ENCODE measurements at regions not wholly inside any gene's neighbourhood (a gene's known extent, or its start where the extent isn't known, plus 50 kb on each side); places are given as distances from the start of the nearest gene placed in this dataset.
"Not testable (repeated sequence)": the region's sequence is repeated elsewhere in the genome, so short reads cannot be mapped to it uniquely, and the experiment has no call there.

DNA sequence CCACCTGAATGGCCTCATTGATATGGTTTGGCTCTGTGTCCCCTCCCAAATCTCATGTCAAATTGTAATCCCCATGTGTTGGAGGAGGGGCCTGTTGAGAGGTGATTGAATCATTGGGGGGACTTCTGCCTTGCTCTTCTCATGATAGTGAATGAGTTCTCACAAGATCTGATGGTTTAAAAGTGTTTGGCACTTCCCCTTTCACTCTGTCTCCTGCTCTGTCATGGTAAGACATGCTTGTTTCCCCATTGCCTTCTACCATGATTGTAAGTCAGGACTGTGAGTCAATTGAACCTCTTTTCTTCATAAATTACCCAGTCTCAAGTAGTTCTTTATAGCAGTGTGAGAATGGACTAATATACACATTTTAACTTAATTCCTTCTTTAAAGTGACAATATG lies 146.8 kb upstream of the KCNJ3 start:
- no peak overlapping the region for H3K4me3 ChIP-seq (ENCODE audit: low read length)
- no peak overlapping the region for H3K27ac ChIP-seq (ENCODE audit: low read length)
- no peaks in the 10 kb centered on the region for H3K27me3 ChIP-seq (ENCODE audit: control insufficient read depth, insufficient read depth, low read length)
- no peaks in the 10 kb centered on the region for H3K4me1 ChIP-seq (ENCODE audit: control insufficient read depth, low read depth, low read length)
- no peaks in the 10 kb centered on the region for H3K36me3 ChIP-seq (ENCODE audit: control insufficient read depth, low read depth, low read length)
- H3K9me3 ChIP-seq (ENCODE audit: control insufficient read depth, low read depth, low read length), result peaks cover 2% of the 10 kb centered on the region
- no peak overlapping the region for H3K9ac ChIP-seq (ENCODE audit: low read length)

DNA sequence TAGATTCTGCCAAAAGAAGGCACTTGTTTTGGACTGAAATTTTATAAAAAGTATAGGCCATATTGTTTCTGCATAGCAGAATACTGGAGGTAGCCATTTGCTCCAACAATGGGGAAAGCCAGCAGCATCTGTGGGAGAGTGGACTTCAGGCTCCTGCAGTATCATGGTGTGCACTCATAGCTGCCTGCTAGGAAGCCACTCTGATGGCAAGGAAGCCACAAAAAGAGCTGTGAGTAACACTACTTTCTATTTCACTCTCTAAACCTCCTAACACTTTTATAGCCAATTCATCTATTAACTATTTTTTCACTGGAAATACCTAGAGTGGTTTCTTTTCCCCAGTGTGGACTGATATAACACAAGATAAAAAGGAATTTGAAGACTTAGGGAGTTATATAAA lies 144.4 kb upstream of the KCNJ3 start:
- H3K36me3 ChIP-seq (ENCODE audit: control insufficient read depth, low read depth, low read length), result no peaks in the 10 kb centered on the region
- H3K27me3 ChIP-seq (ENCODE audit: control insufficient read depth, insufficient read depth, low read length), result no peaks in the 10 kb centered on the region
- no peak overlapping the region for H3K4me3 ChIP-seq (ENCODE audit: low read length)
- H3K27ac ChIP-seq (ENCODE audit: low read length), result no peak overlapping the region
- H3K9ac ChIP-seq (ENCODE audit: low read length), result no peak overlapping the region
- H3K9me3 ChIP-seq (ENCODE audit: control insufficient read depth, low read depth, low read length), result no peaks in the 10 kb centered on the region
- no peaks in the 10 kb centered on the region for H3K4me1 ChIP-seq (ENCODE audit: control insufficient read depth, low read depth, low read length)

DNA sequence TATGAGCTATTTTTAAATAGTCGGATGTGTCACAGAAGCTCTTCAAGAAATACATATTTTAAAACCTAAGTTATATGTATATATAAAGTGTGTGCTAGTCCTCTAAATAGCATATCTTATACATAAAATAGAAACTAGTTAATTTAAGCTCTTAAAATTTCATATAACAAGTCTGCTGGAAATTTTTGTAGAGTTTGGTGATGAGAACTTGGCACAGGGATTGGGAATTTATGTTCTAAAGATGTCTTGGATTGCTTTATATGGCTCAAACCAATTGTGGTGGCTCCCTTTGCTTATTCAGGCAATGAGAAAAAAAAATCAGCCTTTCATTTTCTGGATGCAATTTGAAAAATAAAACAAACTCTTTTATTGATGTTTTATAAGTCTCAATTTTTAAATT lies 142.8 kb upstream of the KCNJ3 start:
- H3K27ac ChIP-seq (ENCODE audit: low read length), result no peak overlapping the region
- H3K9me3 ChIP-seq (ENCODE audit: control insufficient read depth, low read depth, low read length), result no peaks in the 10 kb centered on the region
- H3K36me3 ChIP-seq (ENCODE audit: control insufficient read depth, low read depth, low read length), result no peaks in the 10 kb centered on the region
- no peaks in the 10 kb centered on the region for H3K27me3 ChIP-seq (ENCODE audit: control insufficient read depth, insufficient read depth, low read length)
- H3K4me1 ChIP-seq (ENCODE audit: control insufficient read depth, low read depth, low read length), result no peaks in the 10 kb centered on the region
- H3K4me3 ChIP-seq (ENCODE audit: low read length), result no peak overlapping the region
- no peak overlapping the region for H3K9ac ChIP-seq (ENCODE audit: low read length)

DNA sequence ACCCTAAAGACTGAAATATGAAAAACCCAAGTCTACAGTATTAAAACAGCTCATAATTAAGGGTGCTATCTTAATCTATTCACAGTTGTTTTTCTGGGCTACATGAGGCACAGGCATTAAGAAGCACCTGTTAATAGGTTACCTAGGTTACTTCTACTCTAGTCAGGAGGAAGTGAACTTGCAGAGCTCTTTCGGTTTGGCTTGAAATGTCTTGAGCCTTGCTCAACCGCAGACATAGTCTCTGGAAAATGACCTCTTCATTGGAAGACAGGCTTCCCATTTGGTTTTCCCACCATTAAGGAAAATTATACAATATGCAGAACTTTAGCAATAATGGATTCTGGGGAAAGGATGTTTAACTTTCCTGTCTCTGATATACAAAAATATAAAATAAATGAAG lies 142.3 kb upstream of the KCNJ3 start:
- Histone ChIP-seq H3K27ac (ENCODE audit: low read length) (no peak overlapping the region), H3K9ac (ENCODE audit: low read length) (no peak overlapping the region), H3K36me3 (ENCODE audit: control insufficient read depth, low read depth, low read length) (no peaks in the 10 kb centered on the region), H3K27me3 (ENCODE audit: control insufficient read depth, insufficient read depth, low read length) (no peaks in the 10 kb centered on the region), H3K9me3 (ENCODE audit: control insufficient read depth, low read depth, low read length) (no peaks in the 10 kb centered on the region), H3K4me3 (ENCODE audit: low read length) (no peak overlapping the region), H3K4me1 (ENCODE audit: control insufficient read depth, low read depth, low read length) (no peaks in the 10 kb centered on the region)

DNA sequence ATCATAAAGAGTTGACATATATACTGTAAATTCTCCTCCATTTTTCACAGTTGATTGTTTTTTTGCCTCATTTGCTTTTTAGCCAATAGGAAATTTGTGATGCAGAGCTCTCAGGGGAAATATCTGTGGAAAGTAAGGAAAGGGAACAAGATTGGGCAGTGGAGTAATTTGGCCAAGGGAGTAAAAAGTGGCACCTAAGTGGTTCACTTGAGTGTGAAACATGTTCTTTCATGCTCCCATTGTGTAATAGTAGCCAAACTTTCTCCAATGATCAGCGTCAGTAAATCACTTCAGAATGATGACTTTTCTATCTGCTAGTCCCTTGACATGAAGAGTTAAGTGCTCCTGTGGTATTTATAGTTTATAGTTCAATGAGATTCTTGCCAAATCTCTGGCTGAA lies 141.9 kb upstream of the KCNJ3 start:
- H3K4me3 ChIP-seq (ENCODE audit: low read length), result no peak overlapping the region
- H3K9me3 ChIP-seq (ENCODE audit: control insufficient read depth, low read depth, low read length), result no peaks in the 10 kb centered on the region
- H3K4me1 ChIP-seq (ENCODE audit: control insufficient read depth, low read depth, low read length), result no peaks in the 10 kb centered on the region
- H3K36me3 ChIP-seq (ENCODE audit: control insufficient read depth, low read depth, low read length), result no peaks in the 10 kb centered on the region
- no peak overlapping the region for H3K27ac ChIP-seq (ENCODE audit: low read length)
- no peaks in the 10 kb centered on the region for H3K27me3 ChIP-seq (ENCODE audit: control insufficient read depth, insufficient read depth, low read length)
- H3K9ac ChIP-seq (ENCODE audit: low read length), result no peak overlapping the region

DNA sequence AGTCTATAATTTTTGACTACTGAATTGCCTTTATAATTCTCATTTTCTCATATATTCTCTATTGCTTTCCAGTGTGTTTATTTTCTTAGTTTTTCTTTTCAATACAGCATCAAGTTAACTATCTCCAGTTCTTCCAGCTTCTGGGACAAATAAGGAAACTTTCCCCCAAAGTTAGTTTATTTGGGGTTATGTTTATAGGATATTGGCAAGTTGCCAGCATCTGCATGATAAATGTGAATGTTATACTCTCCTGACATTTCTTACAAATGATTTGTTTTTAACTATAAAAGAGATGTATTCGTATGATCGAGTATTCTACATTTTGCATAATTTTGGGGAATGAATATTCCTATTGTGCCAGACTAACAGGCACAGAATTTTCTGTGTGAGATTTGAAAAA lies 140.6 kb upstream of the KCNJ3 start:
- no peaks in the 10 kb centered on the region for H3K4me1 ChIP-seq (ENCODE audit: control insufficient read depth, low read depth, low read length)
- no peaks in the 10 kb centered on the region for H3K36me3 ChIP-seq (ENCODE audit: control insufficient read depth, low read depth, low read length)
- H3K4me3 ChIP-seq (ENCODE audit: low read length), result no peak overlapping the region

DNA sequence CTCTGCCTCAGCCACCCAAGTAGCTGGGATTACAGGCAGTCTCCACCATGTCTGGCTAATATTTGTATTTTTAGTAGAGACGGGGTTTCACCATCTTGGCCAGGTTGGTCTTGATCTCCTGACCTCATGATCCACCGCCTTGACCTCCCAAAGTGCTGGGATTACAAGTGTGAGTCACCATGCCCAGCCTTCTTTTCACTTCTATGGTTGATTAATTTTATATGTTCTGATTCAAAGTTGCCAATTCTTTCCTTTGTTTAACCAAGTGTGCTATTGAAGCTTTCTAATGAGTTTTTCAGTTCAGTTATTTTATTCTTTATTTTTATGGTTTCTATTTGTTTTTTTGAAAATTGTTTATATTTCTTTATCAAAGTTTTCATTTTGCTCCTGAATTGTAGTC lies 133.1 kb upstream of the KCNJ3 start:
- H3K9ac ChIP-seq (ENCODE audit: low read length), result no peak overlapping the region

More for the DNA sequence above, 140.6 kb upstream of the KCNJ3 start:
- Histone ChIP-seq H3K27me3 (ENCODE audit: control insufficient read depth, insufficient read depth, low read length) (no peaks in the 10 kb centered on the region), H3K27ac (ENCODE audit: low read length) (no peak overlapping the region), H3K9ac (ENCODE audit: low read length) (no peak overlapping the region), H3K9me3 (ENCODE audit: control insufficient read depth, low read depth, low read length) (no peaks in the 10 kb centered on the region)

DNA sequence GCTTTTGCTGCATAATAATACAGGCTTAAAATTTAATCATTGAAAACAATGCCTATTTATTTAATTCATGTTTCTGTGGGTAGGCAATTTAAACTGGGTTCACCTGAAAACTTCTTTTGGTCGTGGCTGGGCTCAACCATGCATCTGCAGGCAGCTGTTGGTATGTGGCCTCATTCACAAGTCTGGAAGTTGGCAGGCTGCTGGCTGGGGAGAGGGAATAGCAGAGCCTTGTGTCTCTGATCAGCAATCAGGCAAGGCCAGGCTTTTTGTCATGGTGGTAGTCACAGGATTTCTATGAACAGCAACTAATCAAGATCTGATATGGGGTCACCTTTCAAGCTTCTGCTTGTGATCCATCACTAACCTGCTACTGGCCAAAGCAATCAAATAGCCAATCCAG lies 130.1 kb upstream of the KCNJ3 start:
- H3K9me3 ChIP-seq (ENCODE audit: control insufficient read depth, low read depth, low read length), result no peaks in the 10 kb centered on the region
- no peak overlapping the region for H3K27ac ChIP-seq (ENCODE audit: low read length)
- no peak overlapping the region for H3K4me3 ChIP-seq (ENCODE audit: low read length)
- peaks cover 14% of the 10 kb centered on the region for H3K4me1 ChIP-seq (ENCODE audit: control insufficient read depth, low read depth, low read length)
- H3K9ac ChIP-seq (ENCODE audit: low read length), result no peak overlapping the region
- no peaks in the 10 kb centered on the region for H3K36me3 ChIP-seq (ENCODE audit: control insufficient read depth, low read depth, low read length)
- no peaks in the 10 kb centered on the region for H3K27me3 ChIP-seq (ENCODE audit: control insufficient read depth, insufficient read depth, low read length)

More for the DNA sequence above, 133.1 kb upstream of the KCNJ3 start:
- Histone ChIP-seq H3K36me3 (ENCODE audit: control insufficient read depth, low read depth, low read length) (no peaks in the 10 kb centered on the region), H3K27ac (ENCODE audit: low read length) (no peak overlapping the region), H3K4me1 (ENCODE audit: control insufficient read depth, low read depth, low read length) (peaks cover 2% of the 10 kb centered on the region), H3K9me3 (ENCODE audit: control insufficient read depth, low read depth, low read length) (no peaks in the 10 kb centered on the region), H3K4me3 (ENCODE audit: low read length) (no peak overlapping the region), H3K27me3 (ENCODE audit: control insufficient read depth, insufficient read depth, low read length) (no peaks in the 10 kb centered on the region)

DNA sequence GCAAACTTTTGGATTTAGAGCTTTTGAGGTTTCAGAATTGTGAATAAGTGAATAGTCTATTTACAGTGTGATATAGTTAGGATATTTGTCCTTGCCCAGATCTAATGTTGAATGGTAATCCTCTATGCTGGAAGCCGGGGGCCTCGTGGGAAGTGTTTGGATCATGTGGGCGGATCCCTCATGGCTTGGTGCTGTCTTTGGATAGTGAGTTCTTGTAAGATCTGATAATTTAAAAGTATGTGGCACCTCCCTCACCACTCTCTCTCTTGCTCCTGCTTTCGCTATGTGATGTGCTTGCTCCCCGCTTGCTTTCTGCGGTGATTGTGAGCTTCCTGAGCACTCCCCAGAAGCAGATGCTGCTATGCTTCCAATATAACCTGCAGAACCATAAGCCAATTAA lies 128.0 kb upstream of the KCNJ3 start:
- Histone ChIP-seq H3K36me3 (ENCODE audit: control insufficient read depth, low read depth, low read length) (no peaks in the 10 kb centered on the region), H3K9me3 (ENCODE audit: control insufficient read depth, low read depth, low read length) (no peaks in the 10 kb centered on the region), H3K27ac (ENCODE audit: low read length) (no peak overlapping the region), H3K4me3 (ENCODE audit: low read length) (no peak overlapping the region), H3K4me1 (ENCODE audit: control insufficient read depth, low read depth, low read length) (peaks cover 14% of the 10 kb centered on the region), H3K9ac (ENCODE audit: low read length) (no peak overlapping the region), H3K27me3 (ENCODE audit: control insufficient read depth, insufficient read depth, low read length) (no peaks in the 10 kb centered on the region)

DNA sequence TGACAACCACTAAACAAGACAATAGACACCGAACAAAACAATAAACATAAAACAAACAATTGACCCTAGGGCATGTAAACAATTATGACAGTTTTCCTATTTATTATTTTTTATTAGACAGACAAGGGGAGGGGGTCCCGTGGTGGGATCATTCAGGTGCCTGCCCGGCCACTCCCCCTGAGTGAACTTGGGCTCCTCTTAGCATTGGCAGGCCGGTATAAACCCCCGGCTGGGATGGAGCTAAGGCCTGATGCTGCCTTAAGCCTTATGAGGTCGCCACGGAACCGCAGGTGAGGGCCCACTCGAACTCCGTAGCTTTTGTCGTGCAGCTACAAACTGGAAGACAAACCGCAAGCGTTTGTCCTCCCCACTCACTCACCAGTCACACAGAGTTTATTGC lies 121.8 kb upstream of the KCNJ3 start:
- not testable (repeated sequence) for H3K9ac ChIP-seq (ENCODE audit: low read length); H3K9me3 ChIP-seq (ENCODE audit: control insufficient read depth, low read depth, low read length); H3K4me3 ChIP-seq (ENCODE audit: low read length); H3K27ac ChIP-seq (ENCODE audit: low read length); H3K27me3 ChIP-seq (ENCODE audit: control insufficient read depth, insufficient read depth, low read length); H3K36me3 ChIP-seq (ENCODE audit: control insufficient read depth, low read depth, low read length)
- H3K4me1 ChIP-seq (ENCODE audit: control insufficient read depth, low read depth, low read length), result peaks cover 21% of the 10 kb centered on the region

DNA sequence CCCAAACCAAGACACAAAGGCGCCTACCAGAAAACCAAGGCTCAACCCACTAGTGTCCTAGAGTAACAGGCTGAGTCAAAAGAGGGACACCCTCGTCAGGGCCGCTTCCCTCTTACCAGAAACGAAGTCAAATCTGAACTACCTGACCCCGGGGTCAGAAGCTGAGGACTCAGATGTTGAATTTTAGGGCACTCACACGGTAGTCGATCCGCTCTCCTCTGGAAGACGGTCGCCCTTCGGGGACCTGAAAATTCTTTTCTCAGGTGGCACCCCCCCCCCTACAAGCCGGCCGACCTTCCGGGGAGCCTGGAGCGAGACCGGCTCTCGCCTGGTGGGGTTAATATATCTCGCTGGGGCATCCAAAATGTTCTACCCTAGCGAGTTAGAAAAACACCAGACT lies 121.1 kb upstream of the KCNJ3 start:
- no peak overlapping the region for H3K27ac ChIP-seq (ENCODE audit: low read length)
- H3K9me3 ChIP-seq (ENCODE audit: control insufficient read depth, low read depth, low read length), result no peaks in the 10 kb centered on the region
- H3K4me1 ChIP-seq (ENCODE audit: control insufficient read depth, low read depth, low read length), result peaks cover 24% of the 10 kb centered on the region
- no peak overlapping the region for H3K9ac ChIP-seq (ENCODE audit: low read length)
- H3K4me3 ChIP-seq (ENCODE audit: low read length), result no peak overlapping the region
- no peaks in the 10 kb centered on the region for H3K36me3 ChIP-seq (ENCODE audit: control insufficient read depth, low read depth, low read length)
- H3K27me3 ChIP-seq (ENCODE audit: control insufficient read depth, insufficient read depth, low read length), result no peaks in the 10 kb centered on the region

DNA sequence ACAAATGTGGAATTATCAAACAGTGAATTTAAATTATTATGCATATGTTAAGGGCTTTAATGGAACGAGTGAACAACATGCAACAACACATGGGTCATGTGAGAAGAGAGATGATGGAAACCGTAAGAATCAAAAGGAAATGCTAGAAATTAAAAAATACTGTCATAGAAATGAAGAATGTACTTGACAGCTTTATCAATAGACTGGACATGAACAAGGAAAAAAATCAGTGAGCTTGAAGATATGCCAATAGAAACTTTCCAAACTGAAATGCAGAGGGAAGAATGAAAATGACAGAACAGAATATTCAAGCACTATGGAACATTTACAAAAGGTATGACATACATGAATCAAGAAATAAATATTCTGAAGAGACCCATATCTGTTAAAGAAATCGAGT lies 117.7 kb upstream of the KCNJ3 start:
- H3K27ac ChIP-seq (ENCODE audit: low read length), result no peak overlapping the region
- no peak overlapping the region for H3K9ac ChIP-seq (ENCODE audit: low read length)
- H3K27me3 ChIP-seq (ENCODE audit: control insufficient read depth, insufficient read depth, low read length), result no peaks in the 10 kb centered on the region
- H3K9me3 ChIP-seq (ENCODE audit: control insufficient read depth, low read depth, low read length), result no peaks in the 10 kb centered on the region
- peaks cover 28% of the 10 kb centered on the region for H3K4me1 ChIP-seq (ENCODE audit: control insufficient read depth, low read depth, low read length)
- H3K36me3 ChIP-seq (ENCODE audit: control insufficient read depth, low read depth, low read length), result no peaks in the 10 kb centered on the region
- H3K4me3 ChIP-seq (ENCODE audit: low read length), result peak overlapping the region; percentile 2

DNA sequence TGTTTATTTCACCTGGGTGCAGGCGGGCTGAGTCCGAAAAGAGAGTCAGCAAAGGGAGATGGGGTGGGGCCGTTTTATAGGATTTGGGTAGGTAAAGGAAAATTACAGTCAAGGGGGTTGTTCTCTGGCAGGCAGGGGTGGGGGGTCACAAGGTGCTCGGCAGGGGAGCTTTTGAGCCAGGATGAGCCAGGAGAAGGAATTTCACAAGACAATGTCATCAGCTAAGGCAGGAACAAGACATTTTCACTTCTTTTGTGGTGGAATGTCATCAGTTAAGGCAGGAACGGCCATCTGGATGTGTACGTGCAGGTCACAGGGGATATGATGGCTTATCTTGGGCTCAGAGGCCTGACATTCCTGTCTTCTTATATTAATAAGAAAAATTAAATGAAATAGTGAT lies 115.8 kb upstream of the KCNJ3 start:
- H3K9me3 ChIP-seq (ENCODE audit: control insufficient read depth, low read depth, low read length); H3K27me3 ChIP-seq (ENCODE audit: control insufficient read depth, insufficient read depth, low read length); H3K36me3 ChIP-seq (ENCODE audit: control insufficient read depth, low read depth, low read length); H3K4me3 ChIP-seq (ENCODE audit: low read length); H3K27ac ChIP-seq (ENCODE audit: low read length); H3K9ac ChIP-seq (ENCODE audit: low read length): not testable (repeated sequence)
- peaks cover 35% of the 10 kb centered on the region for H3K4me1 ChIP-seq (ENCODE audit: control insufficient read depth, low read depth, low read length)

All from iPS-18a (cell line).